Calu3 (cell line): ENCODE measurements at regions not wholly inside any gene's neighbourhood (a gene's known extent, or its start where the extent isn't known, plus 50 kb on each side); places are given as distances from the start of the nearest gene placed in this dataset.

Experiments used
- BruUV-seq: library from RNA; stranded (reverse); fragments of 400-500 nt; replicated peaks from 2 replicates; lab custom pipeline; 2021; lab: Mats Ljungman, UMichigan
- CTCF ChIA-PET: fragments of 300-600 bp; sonication (Branson Sonifier 250); formaldehyde crosslinking; loops from one replicate; lab custom pipeline; 2022; ENCODE audit warnings: antibody characterized with exemption; lab: Charles Lee
- DNase-seq: peaks from one replicate; pipeline ENCODE4 v3.0.0; 2022
- H3K27ac Mint-ChIP-seq: one replicate; pipeline ENCODE4 v1.8.0; 2022; ENCODE audit warnings: mixed read lengths; ENCODE audit not compliant: unreplicated experiment
- H3K27me3 Mint-ChIP-seq: one replicate; pipeline ENCODE4 v1.8.0; 2022; ENCODE audit warnings: mixed read lengths; ENCODE audit not compliant: unreplicated experiment
- H3K36me3 Mint-ChIP-seq: one replicate; pipeline ENCODE4 v1.8.0; 2022; ENCODE audit warnings: mild to moderate bottlenecking, moderate library complexity, mixed read lengths; ENCODE audit not compliant: insufficient read depth, unreplicated experiment
- H3K4me1 Mint-ChIP-seq: one replicate; pipeline ENCODE4 v1.8.0; 2022; ENCODE audit warnings: mild to moderate bottlenecking, low read depth, mixed read lengths; ENCODE audit not compliant: unreplicated experiment
- H3K4me3 Mint-ChIP-seq: one replicate; pipeline ENCODE4 v1.8.0; 2022; ENCODE audit warnings: mild to moderate bottlenecking, low read depth, moderate library complexity, mixed read lengths; ENCODE audit not compliant: unreplicated experiment
- H3K9me3 Mint-ChIP-seq: one replicate; pipeline ENCODE4 v1.8.0; 2022; ENCODE audit warnings: low read depth, mixed read lengths; ENCODE audit not compliant: unreplicated experiment
- intact Hi-C: fragments of 100-400 bp; cut with micrococcal nuclease; formaldehyde crosslinking; loops from one replicate; pipeline ENCODE4 v1.10.0; 2022; ENCODE audit not compliant: unreplicated experiment
- TF ChIP-seq, protein P1 (sequence below): fragments of 200-600 bp; IDR thresholded peaks from one replicate; pipeline ENCODE4 v1.8.0; 2022; ENCODE audit warnings: antibody characterized with exemption; ENCODE audit not compliant: unreplicated experiment

GRCh38 chr4:147371661-147372060 is 109.2 kb upstream of the EDNRA start:
- CTCF ChIA-PET, result interaction anchor here (1.7 kb wide), 1 partner anchor 10 kb away, joined by 6 read pairs; no protein-coding TSS in a partner anchor
- TF ChIP-seq, protein P1, sequence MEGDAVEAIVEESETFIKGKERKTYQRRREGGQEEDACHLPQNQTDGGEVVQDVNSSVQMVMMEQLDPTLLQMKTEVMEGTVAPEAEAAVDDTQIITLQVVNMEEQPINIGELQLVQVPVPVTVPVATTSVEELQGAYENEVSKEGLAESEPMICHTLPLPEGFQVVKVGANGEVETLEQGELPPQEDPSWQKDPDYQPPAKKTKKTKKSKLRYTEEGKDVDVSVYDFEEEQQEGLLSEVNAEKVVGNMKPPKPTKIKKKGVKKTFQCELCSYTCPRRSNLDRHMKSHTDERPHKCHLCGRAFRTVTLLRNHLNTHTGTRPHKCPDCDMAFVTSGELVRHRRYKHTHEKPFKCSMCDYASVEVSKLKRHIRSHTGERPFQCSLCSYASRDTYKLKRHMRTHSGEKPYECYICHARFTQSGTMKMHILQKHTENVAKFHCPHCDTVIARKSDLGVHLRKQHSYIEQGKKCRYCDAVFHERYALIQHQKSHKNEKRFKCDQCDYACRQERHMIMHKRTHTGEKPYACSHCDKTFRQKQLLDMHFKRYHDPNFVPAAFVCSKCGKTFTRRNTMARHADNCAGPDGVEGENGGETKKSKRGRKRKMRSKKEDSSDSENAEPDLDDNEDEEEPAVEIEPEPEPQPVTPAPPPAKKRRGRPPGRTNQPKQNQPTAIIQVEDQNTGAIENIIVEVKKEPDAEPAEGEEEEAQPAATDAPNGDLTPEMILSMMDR, result no peak

GRCh38 chr4:147378780-147379179 is 102.1 kb upstream of the EDNRA start:
- peak overlapping the region; percentile 47 for H3K27ac Mint-ChIP-seq
- intact Hi-C loops, result loop anchor here (1.0 to 10.0 kb wide), 4 partner anchors 86 to 217 kb away; no protein-coding TSS in a partner anchor
- peak; percentile 27 for DNase-seq
- no peaks in the 10 kb centered on the region for H3K36me3 Mint-ChIP-seq
- TF ChIP-seq, protein P1, result no peak
- CTCF ChIA-PET, result interaction anchor here (0.6 to 1.4 kb wide), 5 partner anchors 14 to 221 kb away, joined by 3 to 10 read pairs (median 4); no protein-coding TSS in a partner anchor
- H3K4me1 Mint-ChIP-seq, result no peaks in the 10 kb centered on the region
- H3K27me3 Mint-ChIP-seq, result no peaks in the 10 kb centered on the region
- no TSS peak for BruUV-seq
- no peak overlapping the region for H3K4me3 Mint-ChIP-seq
- H3K9me3 Mint-ChIP-seq, result peaks cover 2% of the 10 kb centered on the region

More at GRCh38 chr4:147371661-147372060, 109.2 kb upstream of the EDNRA start:
- Mint-ChIP-seq H3K27me3 (no peaks in the 10 kb centered on the region), H3K27ac (peak overlapping the region; percentile 93), H3K36me3 (peaks cover 6% of the 10 kb centered on the region), H3K4me1 (peaks cover 38% of the 10 kb centered on the region), H3K9me3 (no peaks in the 10 kb centered on the region), H3K4me3 (peak overlapping the region; percentile 22)
- intact Hi-C loops, result loop anchor here (10.0 kb wide), 1 partner anchor 213 kb away; no protein-coding TSS in a partner anchor
- no TSS peak for BruUV-seq
- no peak for DNase-seq

- Mint-ChIP-seq H3K4me3 (no peak overlapping the region), H3K4me1 (no peaks in the 10 kb centered on the region), H3K27me3 (no peaks in the 10 kb centered on the region), H3K36me3 (no peaks in the 10 kb centered on the region), H3K9me3 (peaks cover 2% of the 10 kb centered on the region), H3K27ac (no peak overlapping the region)
- TF ChIP-seq, protein P1, result no peak
- no TSS peak for BruUV-seq
- intact Hi-C loops, result no loop called here
- CTCF ChIA-PET, result no interaction called here
- DNase-seq, result no peak
These were observed 99.1 kb upstream of the EDNRA start for GRCh38 chr4:147381749-147382148.

GRCh38 chr4:147388018-147388417 is 92.9 kb upstream of the EDNRA start:
- no peak for DNase-seq
- H3K27ac Mint-ChIP-seq, result no peak overlapping the region
- H3K27me3 Mint-ChIP-seq, result no peaks in the 10 kb centered on the region
- H3K36me3 Mint-ChIP-seq, result no peaks in the 10 kb centered on the region
- no peak overlapping the region for H3K4me3 Mint-ChIP-seq
- TF ChIP-seq, protein P1, result no peak
- no peaks in the 10 kb centered on the region for H3K4me1 Mint-ChIP-seq
- BruUV-seq, result no TSS peak
- CTCF ChIA-PET, result no interaction called here
- intact Hi-C loops, result no loop called here
- peaks cover 5% of the 10 kb centered on the region for H3K9me3 Mint-ChIP-seq
